ENCODE measurements at regions not wholly inside any gene's neighbourhood (a gene's known extent, or its start where the extent isn't known, plus 50 kb on each side); places are given as distances from the start of the nearest gene placed in this dataset.

DNA sequence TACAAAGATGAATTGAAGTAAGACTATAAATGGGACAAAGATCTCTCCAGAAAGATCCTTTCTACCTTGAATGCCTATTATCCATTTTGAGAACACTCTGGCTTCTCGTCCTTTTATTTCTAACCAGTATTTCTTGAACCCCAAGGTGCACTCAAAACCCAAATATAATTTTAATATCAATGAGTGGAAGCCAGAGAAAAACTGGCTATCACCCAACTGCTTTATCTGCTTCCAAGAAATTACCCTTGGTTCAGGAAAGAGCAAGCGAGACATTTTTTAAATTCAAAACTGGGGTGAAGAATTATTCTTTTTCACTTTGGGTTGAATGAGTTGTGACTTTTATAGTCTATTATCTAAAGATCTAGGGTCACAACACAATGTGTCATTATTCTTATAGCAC is 221.3 kb downstream of the PTH2R start:
- Histone ChIP-seq H3K27me3 (ENCODE audit: control insufficient read depth, insufficient read depth, low read length) (no peaks in the 10 kb centered on the region), H3K4me1 (ENCODE audit: control insufficient read depth in 2 of 3, insufficient read depth in 2 of 3, low read depth in 1 of 3, low read length in 3 of 3) (peaks cover 0 to 18% (median 0%) of the 10 kb centered on the region in 3 donors), H3K27ac (ENCODE audit: low read depth in 2 of 2, low read length in 2 of 2) (no peak overlapping the region), H3K9ac (ENCODE audit: low read length in 3 of 3) (no peak overlapping the region), H3K4me3 (ENCODE audit: low read length in 3 of 3) (no peak overlapping the region), H3K36me3 (ENCODE audit: control insufficient read depth in 2 of 3, insufficient read depth in 3 of 3, low read length in 3 of 3) (no peaks in the 10 kb centered on the region), H3K9me3 (ENCODE audit: control insufficient read depth in 2 of 3, insufficient read depth in 1 of 3, low read length in 3 of 3) (peaks cover 0 to 8% (median 0%) of the 10 kb centered on the region in 3 donors)
- TF ChIP-seq, protein P1, sequence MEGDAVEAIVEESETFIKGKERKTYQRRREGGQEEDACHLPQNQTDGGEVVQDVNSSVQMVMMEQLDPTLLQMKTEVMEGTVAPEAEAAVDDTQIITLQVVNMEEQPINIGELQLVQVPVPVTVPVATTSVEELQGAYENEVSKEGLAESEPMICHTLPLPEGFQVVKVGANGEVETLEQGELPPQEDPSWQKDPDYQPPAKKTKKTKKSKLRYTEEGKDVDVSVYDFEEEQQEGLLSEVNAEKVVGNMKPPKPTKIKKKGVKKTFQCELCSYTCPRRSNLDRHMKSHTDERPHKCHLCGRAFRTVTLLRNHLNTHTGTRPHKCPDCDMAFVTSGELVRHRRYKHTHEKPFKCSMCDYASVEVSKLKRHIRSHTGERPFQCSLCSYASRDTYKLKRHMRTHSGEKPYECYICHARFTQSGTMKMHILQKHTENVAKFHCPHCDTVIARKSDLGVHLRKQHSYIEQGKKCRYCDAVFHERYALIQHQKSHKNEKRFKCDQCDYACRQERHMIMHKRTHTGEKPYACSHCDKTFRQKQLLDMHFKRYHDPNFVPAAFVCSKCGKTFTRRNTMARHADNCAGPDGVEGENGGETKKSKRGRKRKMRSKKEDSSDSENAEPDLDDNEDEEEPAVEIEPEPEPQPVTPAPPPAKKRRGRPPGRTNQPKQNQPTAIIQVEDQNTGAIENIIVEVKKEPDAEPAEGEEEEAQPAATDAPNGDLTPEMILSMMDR (IDR thresholded peaks at IDR 0.05; ENCODE audit: borderline replicate concordance, extremely low read depth, insufficient read depth): no peak
- intact Hi-C loops (cut with DNase I): no loop called here
- FAIRE-seq (no peak), DNase-seq (no peak)

DNA sequence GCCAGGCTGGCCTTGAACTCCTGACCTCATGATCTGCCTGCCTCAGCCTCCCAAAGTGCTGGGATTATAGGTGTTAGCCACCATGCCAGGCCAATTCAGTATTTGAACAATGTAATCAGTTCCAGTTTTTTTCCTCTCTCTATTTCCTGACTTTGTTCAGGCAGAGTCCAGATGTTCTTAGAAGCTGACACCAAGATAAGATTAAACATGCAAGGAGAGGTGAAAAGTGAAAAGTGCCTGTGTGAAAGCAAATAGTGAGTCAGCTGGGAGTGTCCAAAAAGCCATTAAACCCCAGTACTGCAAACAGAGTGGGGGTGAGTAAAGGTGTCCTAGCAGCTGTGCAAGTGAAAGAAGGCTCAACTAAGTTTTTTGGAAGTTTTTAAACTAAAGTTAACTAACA is 231.5 kb downstream of the PTH2R start:
- no peak for DNase-seq
- FAIRE-seq: no peak
- TF ChIP-seq, protein P1 (IDR thresholded peaks at IDR 0.05; ENCODE audit: borderline replicate concordance, extremely low read depth, insufficient read depth): no peak
- H3K36me3 ChIP-seq (ENCODE audit: control insufficient read depth in 2 of 3, insufficient read depth in 3 of 3, low read length in 3 of 3): no peaks in the 10 kb centered on the region
- H3K9ac ChIP-seq (ENCODE audit: low read length in 3 of 3): no peak overlapping the region
- intact Hi-C loops (cut with DNase I): no loop called here
- H3K9me3 ChIP-seq (ENCODE audit: control insufficient read depth in 2 of 3, insufficient read depth in 1 of 3, low read length in 3 of 3): no peaks in the 10 kb centered on the region
- no peak overlapping the region for H3K27ac ChIP-seq (ENCODE audit: low read depth in 2 of 2, low read length in 2 of 2)
- no peak overlapping the region for H3K4me3 ChIP-seq (ENCODE audit: low read length in 3 of 3)
- H3K4me1 ChIP-seq (ENCODE audit: control insufficient read depth in 2 of 3, insufficient read depth in 2 of 3, low read depth in 1 of 3, low read length in 3 of 3): no peaks in the 10 kb centered on the region
- H3K27me3 ChIP-seq (ENCODE audit: control insufficient read depth, insufficient read depth, low read length): no peaks in the 10 kb centered on the region

DNA sequence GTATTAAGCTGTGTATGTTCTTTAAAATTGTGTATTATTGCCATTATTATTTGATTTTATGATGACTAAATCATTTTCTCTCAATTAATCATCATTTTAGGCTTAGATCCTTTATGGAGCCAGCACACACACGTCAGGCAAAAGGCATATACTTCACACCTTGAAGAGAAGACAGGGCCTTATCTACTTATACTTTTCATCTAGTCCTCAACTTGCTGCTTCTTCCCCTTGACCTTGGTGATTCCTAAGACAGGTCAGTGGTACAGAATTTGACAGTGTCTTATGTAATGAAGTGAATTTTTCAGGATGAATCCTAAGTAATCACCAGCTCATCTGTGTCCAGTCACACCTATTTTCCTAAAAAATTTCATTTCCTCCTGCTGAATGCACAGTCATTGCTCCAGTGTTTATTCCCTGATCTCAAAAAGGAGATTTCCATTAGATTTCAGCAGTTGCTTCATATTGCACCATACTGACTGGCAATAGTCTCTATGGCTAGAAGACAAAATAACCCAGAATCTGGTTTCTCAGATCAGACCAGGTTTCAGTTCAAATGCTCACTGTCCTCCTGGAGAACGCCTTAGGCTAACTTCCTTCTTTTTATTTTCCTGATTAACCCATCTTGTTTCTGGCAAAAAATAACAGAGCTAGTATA is 235.7 kb downstream of the PTH2R start:
- TF ChIP-seq, protein P1 (IDR thresholded peaks at IDR 0.05; ENCODE audit: borderline replicate concordance, extremely low read depth, insufficient read depth): no peak
- Histone ChIP-seq H3K4me3 (ENCODE audit: low read length in 3 of 3) (no peak overlapping the region), H3K36me3 (ENCODE audit: control insufficient read depth in 2 of 3, insufficient read depth in 3 of 3, low read length in 3 of 3) (peaks cover 0 to 2% (median 0%) of the 10 kb centered on the region in 3 donors), H3K27ac (ENCODE audit: low read depth in 2 of 2, low read length in 2 of 2) (peak overlapping the region; percentile 47 to 63), H3K4me1 (ENCODE audit: control insufficient read depth in 2 of 3, insufficient read depth in 2 of 3, low read depth in 1 of 3, low read length in 3 of 3) (peaks cover 0 to 11% (median 0%) of the 10 kb centered on the region in 3 donors), H3K9ac (ENCODE audit: low read length in 3 of 3) (no peak overlapping the region), H3K9me3 (ENCODE audit: control insufficient read depth in 2 of 3, insufficient read depth in 1 of 3, low read length in 3 of 3) (no peaks in the 10 kb centered on the region), H3K27me3 (ENCODE audit: control insufficient read depth, insufficient read depth, low read length) (no peaks in the 10 kb centered on the region)
- intact Hi-C loops (cut with DNase I): no loop called here
- FAIRE-seq (no peak), DNase-seq (no peak)

Measured in kidney (tissue), 13 donors.